LNCAP (cell line): ENCODE measurements at regions not wholly inside any gene's neighbourhood (a gene's known extent, or its start where the extent isn't known, plus 50 kb on each side); places are given as distances from the start of the nearest gene placed in this dataset.

ENCODE experiments used
- CTCF ChIP-seq: fragments of 450-650 bp; IDR thresholded peaks from 2 replicates; pipeline ENCODE4 v1.5.1; 2017; ENCODE audit warnings: mild to moderate bottlenecking

- no peak for TF ChIP-seq CTCF
Measured at GRCh38 chr1:199041173-199041914, 402.5 kb downstream of the PTPRC start.

- no peak for TF ChIP-seq CTCF
Measured at GRCh38 chr1:199042193-199042592, 403.4 kb downstream of the PTPRC start.

GRCh38 chr1:199044191-199044590 lies 405.4 kb downstream of the PTPRC start:
- no peak for TF ChIP-seq CTCF

GRCh38 chr1:199046618-199047017 lies 407.8 kb downstream of the PTPRC start:
- no peak for TF ChIP-seq CTCF

GRCh38 chr1:199054694-199055093 lies 415.9 kb downstream of the PTPRC start:
- no peak for TF ChIP-seq CTCF

- no peak for TF ChIP-seq CTCF
Measured at GRCh38 chr1:199057322-199057721, 418.5 kb downstream of the PTPRC start.

- no peak for TF ChIP-seq CTCF
Measured at GRCh38 chr1:199058281-199058680, 419.4 kb downstream of the PTPRC start.

- no peak for TF ChIP-seq CTCF
Measured at GRCh38 chr1:199064971-199065370, 426.1 kb downstream of the PTPRC start.
